ENCODE measurements at regions not wholly inside any gene's neighbourhood (a gene's known extent, or its start where the extent isn't known, plus 50 kb on each side); places are given as distances from the start of the nearest gene placed in this dataset.
"Not testable (repeated sequence)": the region's sequence is repeated elsewhere in the genome, so short reads cannot be mapped to it uniquely, and the experiment has no call there.

GRCh38 chr13:108069521-108070210, 145.7 kb downstream of the LIG4 start:
- H3K27ac Mint-ChIP-seq, result no peak overlapping the region
- ATAC-seq (no peak), DNase-seq (ENCODE audit: low spot score) (no peak)
- H3K9me3 Mint-ChIP-seq, result peaks cover 49% of the 10 kb centered on the region
- H3K4me1 Mint-ChIP-seq, result peaks cover 8% of the 10 kb centered on the region
- no peak for TF ChIP-seq FOXK1 (CRISPR knock-in tag; IDR thresholded peaks at IDR 0.05)
- TF ChIP-seq SMAD4 (CRISPR knock-in tag; IDR thresholded peaks at IDR 0.05), result no peak
- TF ChIP-seq, protein P1, sequence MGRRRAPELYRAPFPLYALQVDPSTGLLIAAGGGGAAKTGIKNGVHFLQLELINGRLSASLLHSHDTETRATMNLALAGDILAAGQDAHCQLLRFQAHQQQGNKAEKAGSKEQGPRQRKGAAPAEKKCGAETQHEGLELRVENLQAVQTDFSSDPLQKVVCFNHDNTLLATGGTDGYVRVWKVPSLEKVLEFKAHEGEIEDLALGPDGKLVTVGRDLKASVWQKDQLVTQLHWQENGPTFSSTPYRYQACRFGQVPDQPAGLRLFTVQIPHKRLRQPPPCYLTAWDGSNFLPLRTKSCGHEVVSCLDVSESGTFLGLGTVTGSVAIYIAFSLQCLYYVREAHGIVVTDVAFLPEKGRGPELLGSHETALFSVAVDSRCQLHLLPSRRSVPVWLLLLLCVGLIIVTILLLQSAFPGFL (CRISPR knock-in tag; IDR thresholded peaks at IDR 0.05; ENCODE audit: borderline replicate concordance), result no peak
- no peak for TF ChIP-seq SP1 (CRISPR knock-in tag; conservative IDR thresholded peaks at IDR 0.05)
- TF ChIP-seq NR1H2 (CRISPR knock-in tag; IDR thresholded peaks at IDR 0.05), result no peak
- no peak for TF ChIP-seq MXD4 (CRISPR knock-in tag; IDR thresholded peaks at IDR 0.05; ENCODE audit: borderline replicate concordance)
- no peak for TF ChIP-seq MAX (CRISPR knock-in tag; IDR thresholded peaks at IDR 0.05)
- TF ChIP-seq JAZF1 (CRISPR knock-in tag; IDR thresholded peaks at IDR 0.05), result no peak
- no peak for TF ChIP-seq KAT7 (CRISPR knock-in tag; IDR thresholded peaks at IDR 0.05; ENCODE audit: borderline replicate concordance)
- TF ChIP-seq, protein P2, sequence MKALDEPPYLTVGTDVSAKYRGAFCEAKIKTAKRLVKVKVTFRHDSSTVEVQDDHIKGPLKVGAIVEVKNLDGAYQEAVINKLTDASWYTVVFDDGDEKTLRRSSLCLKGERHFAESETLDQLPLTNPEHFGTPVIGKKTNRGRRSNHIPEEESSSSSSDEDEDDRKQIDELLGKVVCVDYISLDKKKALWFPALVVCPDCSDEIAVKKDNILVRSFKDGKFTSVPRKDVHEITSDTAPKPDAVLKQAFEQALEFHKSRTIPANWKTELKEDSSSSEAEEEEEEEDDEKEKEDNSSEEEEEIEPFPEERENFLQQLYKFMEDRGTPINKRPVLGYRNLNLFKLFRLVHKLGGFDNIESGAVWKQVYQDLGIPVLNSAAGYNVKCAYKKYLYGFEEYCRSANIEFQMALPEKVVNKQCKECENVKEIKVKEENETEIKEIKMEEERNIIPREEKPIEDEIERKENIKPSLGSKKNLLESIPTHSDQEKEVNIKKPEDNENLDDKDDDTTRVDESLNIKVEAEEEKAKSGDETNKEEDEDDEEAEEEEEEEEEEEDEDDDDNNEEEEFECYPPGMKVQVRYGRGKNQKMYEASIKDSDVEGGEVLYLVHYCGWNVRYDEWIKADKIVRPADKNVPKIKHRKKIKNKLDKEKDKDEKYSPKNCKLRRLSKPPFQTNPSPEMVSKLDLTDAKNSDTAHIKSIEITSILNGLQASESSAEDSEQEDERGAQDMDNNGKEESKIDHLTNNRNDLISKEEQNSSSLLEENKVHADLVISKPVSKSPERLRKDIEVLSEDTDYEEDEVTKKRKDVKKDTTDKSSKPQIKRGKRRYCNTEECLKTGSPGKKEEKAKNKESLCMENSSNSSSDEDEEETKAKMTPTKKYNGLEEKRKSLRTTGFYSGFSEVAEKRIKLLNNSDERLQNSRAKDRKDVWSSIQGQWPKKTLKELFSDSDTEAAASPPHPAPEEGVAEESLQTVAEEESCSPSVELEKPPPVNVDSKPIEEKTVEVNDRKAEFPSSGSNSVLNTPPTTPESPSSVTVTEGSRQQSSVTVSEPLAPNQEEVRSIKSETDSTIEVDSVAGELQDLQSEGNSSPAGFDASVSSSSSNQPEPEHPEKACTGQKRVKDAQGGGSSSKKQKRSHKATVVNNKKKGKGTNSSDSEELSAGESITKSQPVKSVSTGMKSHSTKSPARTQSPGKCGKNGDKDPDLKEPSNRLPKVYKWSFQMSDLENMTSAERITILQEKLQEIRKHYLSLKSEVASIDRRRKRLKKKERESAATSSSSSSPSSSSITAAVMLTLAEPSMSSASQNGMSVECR (CRISPR knock-in tag; IDR thresholded peaks at IDR 0.05; ENCODE audit: borderline replicate concordance), result no peak
- no peak for TF ChIP-seq IRF2 (CRISPR knock-in tag; IDR thresholded peaks at IDR 0.05; ENCODE audit: borderline replicate concordance, low read depth)
- TF ChIP-seq SMAD3 (CRISPR knock-in tag; IDR thresholded peaks at IDR 0.05; ENCODE audit: borderline replicate concordance), result no peak
- no peak for TF ChIP-seq AFF4 (CRISPR knock-in tag; IDR thresholded peaks at IDR 0.05; ENCODE audit: borderline replicate concordance)
- ChIA-PET CTCF (no interaction called here), POLR2A (no interaction called here)
- no peaks in the 10 kb centered on the region; the same call in 1 of the 2 replicates for H3K27me3 Mint-ChIP-seq (ENCODE audit: low read depth)
- peaks cover 39% of the 10 kb centered on the region for H3K36me3 Mint-ChIP-seq
- H3K4me3 Mint-ChIP-seq, result no peak overlapping the region

DNA sequence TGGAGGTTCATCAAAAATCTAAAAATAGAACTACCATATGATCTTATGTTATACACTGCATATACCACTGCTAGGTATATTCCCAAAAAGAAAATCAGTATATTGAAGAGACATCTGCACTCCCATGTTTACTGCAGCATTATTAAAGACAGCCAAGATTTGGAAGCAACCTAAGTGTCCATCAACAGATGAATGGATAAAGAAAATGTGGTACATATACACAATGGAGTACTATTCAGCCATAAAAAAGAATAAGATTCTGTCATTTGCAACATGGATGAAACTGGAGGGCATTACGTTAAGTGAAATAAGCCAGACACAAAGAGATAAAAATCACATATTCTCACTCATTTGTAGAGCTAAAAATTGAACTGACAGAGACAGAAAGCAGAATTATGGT, 151.0 kb downstream of the LIG4 start:
- H3K27me3 Mint-ChIP-seq (ENCODE audit: low read depth); ATAC-seq; H3K4me1 Mint-ChIP-seq; H3K4me3 Mint-ChIP-seq; H3K27ac Mint-ChIP-seq; POLR2A ChIA-PET; DNase-seq (ENCODE audit: low spot score); CTCF ChIA-PET: not testable (repeated sequence)
- H3K36me3 Mint-ChIP-seq, result peaks cover 44% of the 10 kb centered on the region
- H3K9me3 Mint-ChIP-seq, result peaks cover 59% of the 10 kb centered on the region
